Activated naive CD4-positive, alpha-beta T cell treated with anti-CD3 and anti-CD28 coated beads, Interleukin-2, amount 10 ng/mL, durations not matched to agents 7 days and 5 days (primary cell): ENCODE measurements at regions not wholly inside any gene's neighbourhood (a gene's known extent, or its start where the extent isn't known, plus 50 kb on each side); places are given as distances from the start of the nearest gene placed in this dataset.
"Not testable (repeated sequence)": the region's sequence is repeated elsewhere in the genome, so short reads cannot be mapped to it uniquely, and the experiment has no call there.

Experiments used
- CTCF ChIA-PET: fragments of 350-600 bp; sonication (Branson Sonifier 250); formaldehyde crosslinking; loops from one replicate; lab custom pipeline; 2021; ENCODE audit warnings: antibody characterized with exemption; lab: Charles Lee
- DNase-seq: peaks from one replicate; pipeline ENCODE4 v3.0.0-alpha.2; 2020
- H3K27ac Mint-ChIP-seq: one replicate; pipeline ENCODE4 v1.8.0; 2021; ENCODE audit warnings: mild to moderate bottlenecking, moderate library complexity, mixed read lengths
- H3K27me3 Mint-ChIP-seq: one replicate; pipeline ENCODE4 v1.8.0; 2021; ENCODE audit warnings: mild to moderate bottlenecking, mixed read lengths
- H3K36me3 Mint-ChIP-seq: one replicate; pipeline ENCODE4 v1.8.0; 2021; ENCODE audit warnings: mixed read lengths
- H3K4me1 Mint-ChIP-seq: one replicate; pipeline ENCODE4 v1.8.0; 2021; ENCODE audit warnings: mixed read lengths
- H3K4me3 Mint-ChIP-seq: one replicate; pipeline ENCODE4 v1.8.0; 2021; ENCODE audit warnings: mild to moderate bottlenecking, moderate library complexity, mixed read lengths
- H3K9me3 Mint-ChIP-seq: one replicate; pipeline ENCODE4 v1.8.0; 2021; ENCODE audit warnings: mixed read lengths

- Mint-ChIP-seq H3K27ac (no peak overlapping the region), H3K27me3 (no peaks in the 10 kb centered on the region), H3K4me3 (no peak overlapping the region)
Measured at GRCh38 chr11:90668502-90668901, 445.7 kb upstream of the CHORDC1 start.

GRCh38 chr11:90661233-90661632, 438.4 kb upstream of the CHORDC1 start:
- no peak overlapping the region for H3K4me3 Mint-ChIP-seq
- CTCF ChIA-PET = no interaction called here
- no peaks in the 10 kb centered on the region for H3K27me3 Mint-ChIP-seq
- no peak overlapping the region for H3K27ac Mint-ChIP-seq
- no peak for DNase-seq
- no peaks in the 10 kb centered on the region for H3K36me3 Mint-ChIP-seq
- H3K4me1 Mint-ChIP-seq = no peaks in the 10 kb centered on the region
- peaks cover 7% of the 10 kb centered on the region for H3K9me3 Mint-ChIP-seq

More at GRCh38 chr11:90668502-90668901, 445.7 kb upstream of the CHORDC1 start:
- no peak for DNase-seq
- Mint-ChIP-seq H3K9me3 (peaks cover 5% of the 10 kb centered on the region), H3K4me1 (no peaks in the 10 kb centered on the region), H3K36me3 (no peaks in the 10 kb centered on the region)
- CTCF ChIA-PET = no interaction called here

DNA sequence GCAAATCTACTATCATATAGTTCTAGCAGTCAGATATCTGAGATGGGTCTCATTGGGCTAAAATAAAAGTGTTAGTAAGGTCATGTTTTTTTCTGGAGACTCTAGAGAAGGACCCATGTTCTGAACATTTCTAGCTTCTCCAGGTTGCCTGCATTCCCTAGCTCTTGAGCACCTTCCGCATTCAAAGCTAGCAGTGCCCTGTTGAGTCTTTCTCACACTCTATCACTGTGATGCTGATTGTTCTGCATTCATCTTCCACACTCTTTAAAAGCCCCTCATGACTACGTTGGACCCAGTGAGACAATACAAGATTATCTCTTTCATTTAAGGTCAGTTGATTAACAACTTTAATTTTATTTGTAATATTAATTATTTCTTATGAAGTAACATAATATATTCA, 433.3 kb upstream of the CHORDC1 start:
- CTCF ChIA-PET = no interaction called here
- no peak for DNase-seq
- no peaks in the 10 kb centered on the region for H3K27me3 Mint-ChIP-seq
- H3K4me1 Mint-ChIP-seq = no peaks in the 10 kb centered on the region
- H3K4me3 Mint-ChIP-seq = no peak overlapping the region
- no peak overlapping the region for H3K27ac Mint-ChIP-seq
- no peaks in the 10 kb centered on the region for H3K36me3 Mint-ChIP-seq
- peaks cover 2% of the 10 kb centered on the region for H3K9me3 Mint-ChIP-seq

DNA sequence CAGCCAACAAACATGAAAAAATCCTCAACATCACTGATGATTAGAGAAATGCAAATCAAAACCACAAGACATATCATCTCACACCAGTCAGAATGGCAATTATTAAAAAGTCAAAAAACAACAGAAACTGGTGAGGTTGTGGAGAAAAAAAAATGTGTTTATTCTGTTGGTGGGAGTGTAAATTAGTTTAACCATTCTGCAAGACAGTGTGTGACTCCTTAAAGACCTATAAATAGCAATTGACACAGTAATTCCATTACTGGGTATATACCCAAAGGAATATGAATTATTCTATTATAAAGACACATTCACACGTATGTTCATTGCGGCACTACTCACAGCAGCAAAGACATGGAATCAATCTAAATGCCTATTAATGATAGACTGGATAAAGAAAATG, 427.3 kb upstream of the CHORDC1 start:
- Mint-ChIP-seq H3K4me1 (no peaks in the 10 kb centered on the region), H3K9me3 (no peaks in the 10 kb centered on the region), H3K27ac (no peak overlapping the region), H3K27me3 (no peaks in the 10 kb centered on the region), H3K4me3 (no peak overlapping the region), H3K36me3 (no peaks in the 10 kb centered on the region)
- CTCF ChIA-PET = no interaction called here
- DNase-seq = no peak

GRCh38 chr11:90646706-90647105, 423.9 kb upstream of the CHORDC1 start:
- Mint-ChIP-seq H3K4me1 (no peaks in the 10 kb centered on the region), H3K27ac (no peak overlapping the region), H3K27me3 (no peaks in the 10 kb centered on the region), H3K9me3 (no peaks in the 10 kb centered on the region), H3K36me3 (no peaks in the 10 kb centered on the region), H3K4me3 (no peak overlapping the region)
- DNase-seq = no peak
- CTCF ChIA-PET = no interaction called here

GRCh38 chr11:90646266-90646665, 423.4 kb upstream of the CHORDC1 start:
- Mint-ChIP-seq H3K27me3 (no peaks in the 10 kb centered on the region), H3K9me3 (no peaks in the 10 kb centered on the region), H3K27ac (no peak overlapping the region), H3K4me3 (no peak overlapping the region), H3K4me1 (no peaks in the 10 kb centered on the region), H3K36me3 (no peaks in the 10 kb centered on the region)
- no peak for DNase-seq
- CTCF ChIA-PET = no interaction called here

- H3K4me3 Mint-ChIP-seq = no peak overlapping the region
- no peak for DNase-seq
Measured at GRCh38 chr11:90639461-90639993, 416.7 kb upstream of the CHORDC1 start.

DNA sequence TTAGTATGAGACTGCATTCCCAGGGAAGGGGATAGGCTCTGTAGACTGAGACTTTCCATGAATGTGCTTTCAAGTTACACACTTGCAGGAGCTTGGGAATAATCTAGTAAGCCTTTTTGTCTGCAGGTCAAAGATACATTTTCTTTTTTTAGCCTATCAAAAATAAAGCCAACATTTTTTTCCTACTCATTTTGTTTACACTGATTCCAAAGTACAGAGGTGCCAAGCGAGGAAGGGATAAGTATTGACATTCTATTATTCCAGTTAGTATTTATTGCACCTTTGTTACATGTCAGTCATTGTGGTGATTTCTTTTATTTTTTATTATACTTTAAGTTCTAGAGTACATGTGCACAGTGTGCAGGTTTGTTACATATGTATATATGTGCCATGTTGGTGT, 413.0 kb upstream of the CHORDC1 start:
- Mint-ChIP-seq H3K27me3 (no peaks in the 10 kb centered on the region), H3K9me3 (peaks cover 5% of the 10 kb centered on the region), H3K4me3 (no peak overlapping the region), H3K27ac (no peak overlapping the region), H3K36me3 (no peaks in the 10 kb centered on the region), H3K4me1 (no peaks in the 10 kb centered on the region)
- DNase-seq = no peak
- CTCF ChIA-PET = no interaction called here

More at GRCh38 chr11:90639461-90639993, 416.7 kb upstream of the CHORDC1 start:
- no peaks in the 10 kb centered on the region for H3K27me3 Mint-ChIP-seq
- CTCF ChIA-PET = no interaction called here
- no peaks in the 10 kb centered on the region for H3K36me3 Mint-ChIP-seq
- H3K4me1 Mint-ChIP-seq = no peaks in the 10 kb centered on the region
- H3K9me3 Mint-ChIP-seq = no peaks in the 10 kb centered on the region
- H3K27ac Mint-ChIP-seq = no peak overlapping the region

DNA sequence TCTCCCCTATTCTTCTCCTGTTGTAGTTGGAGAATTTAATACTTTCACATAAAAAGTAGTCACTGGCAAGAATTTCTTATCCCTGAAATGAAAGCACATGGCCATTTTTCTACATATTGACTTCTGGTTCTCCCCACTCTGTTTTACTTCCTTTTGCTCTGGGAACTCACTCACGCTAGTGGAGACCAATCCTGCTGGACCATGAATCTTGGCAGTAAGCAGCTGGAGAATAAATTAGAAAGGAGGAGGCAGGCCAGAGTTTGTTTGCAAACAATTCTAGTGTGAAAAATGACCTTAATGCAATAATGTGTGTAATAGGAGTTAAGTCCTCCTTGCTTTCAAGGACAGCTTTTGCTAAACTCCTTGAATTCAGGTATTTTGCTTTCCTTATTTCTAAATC, 412.3 kb upstream of the CHORDC1 start:
- H3K27ac Mint-ChIP-seq = no peak overlapping the region
- CTCF ChIA-PET = no interaction called here
- no peak for DNase-seq
- no peaks in the 10 kb centered on the region for H3K4me1 Mint-ChIP-seq
- no peak overlapping the region for H3K4me3 Mint-ChIP-seq
- H3K27me3 Mint-ChIP-seq = no peaks in the 10 kb centered on the region
- no peaks in the 10 kb centered on the region for H3K36me3 Mint-ChIP-seq
- peaks cover 5% of the 10 kb centered on the region for H3K9me3 Mint-ChIP-seq

GRCh38 chr11:90630176-90630575, 407.3 kb upstream of the CHORDC1 start:
- CTCF ChIA-PET = no interaction called here
- Mint-ChIP-seq H3K27me3 (no peaks in the 10 kb centered on the region), H3K36me3 (no peaks in the 10 kb centered on the region), H3K9me3 (peaks cover 8% of the 10 kb centered on the region), H3K4me1 (no peaks in the 10 kb centered on the region), H3K27ac (no peak overlapping the region), H3K4me3 (no peak overlapping the region)
- DNase-seq = no peak

DNA sequence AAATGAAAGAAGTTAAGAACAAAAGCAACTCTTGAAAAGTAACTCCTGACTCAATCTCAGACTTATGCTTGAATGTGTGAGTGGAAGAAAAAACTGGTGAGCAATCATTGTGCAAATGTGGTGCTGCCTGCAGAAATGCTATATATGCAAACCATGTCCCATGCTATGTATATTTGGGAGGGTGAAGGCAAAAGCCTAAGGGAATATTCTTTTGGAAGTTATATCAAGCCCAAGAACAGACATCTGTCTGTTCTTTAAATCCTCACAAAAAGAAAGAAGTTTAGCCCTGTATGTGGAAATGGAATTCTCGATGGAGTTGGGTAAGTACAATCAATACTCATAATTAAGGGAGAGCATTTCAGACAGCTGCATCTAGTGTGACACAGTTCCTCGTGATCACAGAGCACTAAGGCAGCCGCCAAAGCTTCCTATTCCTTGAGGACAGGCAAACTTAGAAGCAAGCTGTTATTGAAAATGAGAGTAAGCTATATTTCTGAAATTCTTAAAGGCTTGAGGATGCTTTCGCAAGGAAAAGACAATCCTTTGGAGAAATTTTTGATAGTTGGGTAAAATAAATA, 406.5 kb upstream of the CHORDC1 start:
- peaks cover 8% of the 10 kb centered on the region for H3K9me3 Mint-ChIP-seq
- H3K4me1 Mint-ChIP-seq = no peaks in the 10 kb centered on the region
- H3K4me3 Mint-ChIP-seq = no peak overlapping the region

GRCh38 chr11:90614318-90614717, 391.5 kb upstream of the CHORDC1 start:
- DNase-seq = no peak
- H3K27me3 Mint-ChIP-seq = no peaks in the 10 kb centered on the region
- no peaks in the 10 kb centered on the region for H3K4me1 Mint-ChIP-seq
- H3K4me3 Mint-ChIP-seq = no peak overlapping the region
- H3K36me3 Mint-ChIP-seq = no peaks in the 10 kb centered on the region
- H3K27ac Mint-ChIP-seq = no peak overlapping the region
- CTCF ChIA-PET = no interaction called here
- H3K9me3 Mint-ChIP-seq = peaks cover 1% of the 10 kb centered on the region

More for the DNA sequence above, 406.5 kb upstream of the CHORDC1 start:
- CTCF ChIA-PET = no interaction called here
- no peak for DNase-seq
- Mint-ChIP-seq H3K27ac (no peak overlapping the region), H3K27me3 (no peaks in the 10 kb centered on the region), H3K36me3 (no peaks in the 10 kb centered on the region)

DNA sequence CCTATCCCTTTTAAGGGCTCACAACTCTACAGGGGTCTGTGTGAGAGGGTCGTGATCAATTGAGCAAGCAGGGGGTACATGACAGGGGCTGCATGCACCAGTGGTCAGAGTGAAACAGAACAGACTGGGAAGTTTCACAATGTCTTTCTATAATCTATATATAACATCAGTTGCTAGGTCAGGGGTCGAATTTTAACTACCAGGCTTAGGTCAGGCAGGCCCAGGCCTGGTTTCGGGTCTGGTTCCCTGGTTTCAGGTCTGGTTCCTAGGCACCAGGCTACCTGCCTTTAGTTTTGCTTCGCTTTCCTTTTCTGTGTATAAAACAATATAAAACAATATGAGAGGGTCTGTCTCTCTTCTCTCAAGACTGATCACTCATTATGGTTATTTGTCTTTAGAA, 390.2 kb upstream of the CHORDC1 start:
- DNase-seq, H3K4me1 Mint-ChIP-seq, H3K27me3 Mint-ChIP-seq, H3K27ac Mint-ChIP-seq, CTCF ChIA-PET, H3K4me3 Mint-ChIP-seq, H3K9me3 Mint-ChIP-seq, H3K36me3 Mint-ChIP-seq: not testable (repeated sequence)

DNA sequence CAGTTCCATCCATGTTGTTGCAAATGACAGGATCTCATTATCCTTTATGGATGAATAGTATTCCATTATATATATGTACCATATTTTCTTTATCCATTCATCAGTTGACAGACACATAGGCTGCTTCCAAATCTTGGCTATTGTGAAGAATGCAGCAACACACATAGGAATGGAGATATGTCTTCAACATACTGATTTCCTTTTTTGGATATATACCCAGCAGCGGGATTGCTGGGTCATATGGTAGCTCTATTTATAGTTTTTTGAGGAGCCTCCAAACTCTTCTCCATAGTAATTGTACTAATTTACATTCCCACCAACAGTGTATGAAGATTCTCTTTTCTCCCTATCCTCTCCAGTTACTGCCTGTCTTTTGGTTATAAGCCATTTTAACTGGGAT, 383.9 kb upstream of the CHORDC1 start:
- Mint-ChIP-seq H3K27ac (no peak overlapping the region), H3K4me1 (no peaks in the 10 kb centered on the region), H3K36me3 (no peaks in the 10 kb centered on the region), H3K27me3 (no peaks in the 10 kb centered on the region), H3K9me3 (peaks cover 5% of the 10 kb centered on the region), H3K4me3 (no peak overlapping the region)
- DNase-seq = no peak
- CTCF ChIA-PET = no interaction called here

DNA sequence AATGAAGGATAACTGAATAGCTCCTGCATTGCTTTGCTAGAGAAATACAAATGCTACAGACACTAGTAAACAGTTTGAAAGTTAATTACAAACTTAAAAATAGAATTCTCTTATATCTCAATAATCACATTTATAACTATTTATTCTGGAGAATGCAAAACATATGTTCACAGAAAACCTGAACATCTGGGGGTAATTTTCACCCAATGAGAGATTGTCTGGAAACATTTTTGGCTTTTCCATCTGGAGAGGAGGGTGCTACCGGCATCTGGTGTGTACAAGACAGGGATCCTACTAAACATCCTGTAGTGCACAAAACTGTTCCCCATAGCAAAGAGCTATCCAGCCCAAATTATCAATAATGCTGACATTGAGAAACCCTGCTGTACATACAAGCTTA, 378.4 kb upstream of the CHORDC1 start:
- H3K36me3 Mint-ChIP-seq = no peaks in the 10 kb centered on the region
- no peak overlapping the region for H3K4me3 Mint-ChIP-seq
- no peaks in the 10 kb centered on the region for H3K27me3 Mint-ChIP-seq
- H3K4me1 Mint-ChIP-seq = no peaks in the 10 kb centered on the region
- CTCF ChIA-PET = no interaction called here
- H3K9me3 Mint-ChIP-seq = peaks cover 3% of the 10 kb centered on the region
- no peak overlapping the region for H3K27ac Mint-ChIP-seq
- no peak for DNase-seq
